ENCODE measurements at regions not wholly inside any gene's neighbourhood (a gene's known extent, or its start where the extent isn't known, plus 50 kb on each side); places are given as distances from the start of the nearest gene placed in this dataset.

DNA sequence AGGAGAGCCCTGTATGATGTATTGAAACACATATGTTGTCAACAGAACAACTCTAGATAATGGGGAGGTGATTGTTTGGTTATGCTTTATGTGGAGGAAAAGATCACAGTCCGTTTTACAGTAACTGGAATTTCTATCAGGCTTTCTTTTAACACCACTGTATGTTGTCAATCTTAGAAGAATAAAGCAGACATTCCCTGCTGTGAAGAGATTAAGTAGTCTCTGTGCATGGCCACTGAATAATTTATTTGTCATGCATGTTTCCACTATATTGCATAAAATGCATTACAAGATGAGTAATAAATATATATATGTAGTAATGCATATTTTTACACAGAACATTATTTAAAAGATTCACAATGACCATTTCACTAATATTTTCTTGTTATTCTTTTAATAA is 440.0 kb downstream of the ANKRD7 start:
- no peak for DNase-seq (ENCODE audit: extremely low spot score, unreplicated experiment)
- Mint-ChIP-seq H3K4me1 (ENCODE audit: unreplicated experiment) (no peaks in the 10 kb centered on the region), H3K4me3 (no peak overlapping the region), H3K27me3 (no peaks in the 10 kb centered on the region), H3K9me3 (no peaks in the 10 kb centered on the region), H3K36me3 (no peaks in the 10 kb centered on the region), H3K27ac (no peak overlapping the region)
- TF ChIP-seq, protein P1, sequence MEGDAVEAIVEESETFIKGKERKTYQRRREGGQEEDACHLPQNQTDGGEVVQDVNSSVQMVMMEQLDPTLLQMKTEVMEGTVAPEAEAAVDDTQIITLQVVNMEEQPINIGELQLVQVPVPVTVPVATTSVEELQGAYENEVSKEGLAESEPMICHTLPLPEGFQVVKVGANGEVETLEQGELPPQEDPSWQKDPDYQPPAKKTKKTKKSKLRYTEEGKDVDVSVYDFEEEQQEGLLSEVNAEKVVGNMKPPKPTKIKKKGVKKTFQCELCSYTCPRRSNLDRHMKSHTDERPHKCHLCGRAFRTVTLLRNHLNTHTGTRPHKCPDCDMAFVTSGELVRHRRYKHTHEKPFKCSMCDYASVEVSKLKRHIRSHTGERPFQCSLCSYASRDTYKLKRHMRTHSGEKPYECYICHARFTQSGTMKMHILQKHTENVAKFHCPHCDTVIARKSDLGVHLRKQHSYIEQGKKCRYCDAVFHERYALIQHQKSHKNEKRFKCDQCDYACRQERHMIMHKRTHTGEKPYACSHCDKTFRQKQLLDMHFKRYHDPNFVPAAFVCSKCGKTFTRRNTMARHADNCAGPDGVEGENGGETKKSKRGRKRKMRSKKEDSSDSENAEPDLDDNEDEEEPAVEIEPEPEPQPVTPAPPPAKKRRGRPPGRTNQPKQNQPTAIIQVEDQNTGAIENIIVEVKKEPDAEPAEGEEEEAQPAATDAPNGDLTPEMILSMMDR (conservative IDR thresholded peaks at IDR 0.05): no peak

DNA sequence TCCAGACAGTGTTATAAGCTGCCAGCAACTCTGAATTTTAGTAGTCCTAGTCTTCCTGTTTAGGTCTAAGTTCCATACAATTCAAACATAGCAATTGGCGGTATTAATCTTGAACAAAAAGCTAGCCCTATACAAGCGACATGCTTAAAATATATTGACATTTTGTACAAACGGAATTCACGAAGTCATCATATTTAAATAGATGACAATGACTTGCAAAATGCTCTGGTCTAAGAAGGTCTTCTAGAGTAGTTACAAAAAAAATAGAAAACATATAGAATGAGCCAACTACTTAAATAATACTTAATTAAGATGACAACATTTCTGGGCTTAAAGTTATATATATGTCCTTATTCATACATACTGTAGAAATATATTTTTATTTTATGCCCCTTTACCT is 446.6 kb downstream of the ANKRD7 start:
- TF ChIP-seq, protein P1 (conservative IDR thresholded peaks at IDR 0.05): no peak
- H3K9me3 Mint-ChIP-seq: no peaks in the 10 kb centered on the region
- no peaks in the 10 kb centered on the region for H3K27me3 Mint-ChIP-seq
- no peak for DNase-seq (ENCODE audit: extremely low spot score, unreplicated experiment)
- H3K27ac Mint-ChIP-seq: no peak overlapping the region
- no peaks in the 10 kb centered on the region for H3K4me1 Mint-ChIP-seq (ENCODE audit: unreplicated experiment)
- H3K4me3 Mint-ChIP-seq: no peak overlapping the region
- H3K36me3 Mint-ChIP-seq: no peaks in the 10 kb centered on the region

DNA sequence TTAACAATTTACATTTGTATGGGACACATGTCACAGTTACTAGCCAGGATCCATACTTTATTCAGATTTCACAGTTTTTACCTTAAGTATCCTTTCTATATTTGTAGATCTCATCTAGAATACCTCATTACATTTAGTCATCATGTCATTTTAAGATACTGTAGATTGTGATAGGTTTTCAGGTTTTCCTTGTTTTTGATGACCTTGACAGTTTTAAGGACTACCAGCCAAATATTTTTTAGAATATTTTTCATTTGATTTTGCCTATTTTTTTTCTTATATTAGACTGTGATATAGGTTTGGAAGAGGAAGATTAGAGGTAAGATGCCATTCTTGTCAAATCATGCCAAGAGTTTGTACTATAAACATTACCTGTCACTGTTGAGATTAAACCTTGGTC is 460.3 kb downstream of the ANKRD7 start:
- TF ChIP-seq, protein P1 (conservative IDR thresholded peaks at IDR 0.05): no peak
- Mint-ChIP-seq H3K27ac (no peak overlapping the region), H3K4me3 (no peak overlapping the region)

DNA sequence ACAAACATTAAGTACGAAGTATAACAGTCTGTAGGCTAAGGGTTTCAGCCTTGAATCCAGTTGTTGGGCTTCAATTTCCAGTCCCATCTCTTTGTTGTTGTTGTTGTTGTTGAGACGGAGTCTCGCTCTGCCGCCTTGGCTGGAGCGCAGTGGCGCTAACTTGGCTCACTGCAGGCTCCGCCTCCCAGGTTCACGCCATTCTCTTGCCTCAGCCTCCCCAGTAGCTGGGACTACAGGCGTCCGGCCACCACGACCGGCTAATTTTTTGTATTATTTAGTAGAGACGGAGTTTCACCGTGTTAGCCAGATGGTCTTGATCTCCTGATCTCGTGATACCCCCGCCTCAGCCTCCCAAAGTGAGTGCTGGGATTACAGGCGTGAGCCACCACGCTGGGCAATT is 464.9 kb downstream of the ANKRD7 start:
- no peaks in the 10 kb centered on the region for H3K27me3 Mint-ChIP-seq
- DNase-seq (ENCODE audit: extremely low spot score, unreplicated experiment): no peak
- no peaks in the 10 kb centered on the region for H3K4me1 Mint-ChIP-seq (ENCODE audit: unreplicated experiment)

More for the DNA sequence above, 460.3 kb downstream of the ANKRD7 start:
- no peak for DNase-seq (ENCODE audit: extremely low spot score, unreplicated experiment)
- H3K9me3 Mint-ChIP-seq: no peaks in the 10 kb centered on the region
- H3K27me3 Mint-ChIP-seq: no peaks in the 10 kb centered on the region
- H3K4me1 Mint-ChIP-seq (ENCODE audit: unreplicated experiment): no peaks in the 10 kb centered on the region
- no peaks in the 10 kb centered on the region for H3K36me3 Mint-ChIP-seq

DNA sequence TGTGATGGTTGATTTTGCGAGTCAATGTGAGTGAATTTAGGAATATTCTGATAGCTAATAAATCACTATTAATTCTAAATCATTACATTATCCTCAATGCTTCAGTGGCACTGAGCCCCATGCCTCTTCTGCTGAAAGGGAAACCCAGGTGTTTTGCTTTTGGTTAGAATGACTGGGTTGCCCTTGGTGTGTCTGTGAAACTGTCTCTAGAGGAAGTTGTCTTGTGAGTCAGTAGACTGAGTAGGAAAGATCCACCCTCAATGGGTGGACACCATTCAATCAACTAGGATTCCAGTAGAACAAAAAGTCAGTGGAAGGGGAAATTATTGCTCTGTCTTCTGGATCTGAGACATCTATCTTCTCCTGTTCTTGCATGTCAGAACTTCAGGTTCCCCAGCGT is 472.4 kb downstream of the ANKRD7 start:
- no peaks in the 10 kb centered on the region for H3K4me1 Mint-ChIP-seq (ENCODE audit: unreplicated experiment)
- no peak overlapping the region for H3K27ac Mint-ChIP-seq
- no peaks in the 10 kb centered on the region for H3K27me3 Mint-ChIP-seq
- no peaks in the 10 kb centered on the region for H3K36me3 Mint-ChIP-seq
- no peaks in the 10 kb centered on the region for H3K9me3 Mint-ChIP-seq
- no peak for DNase-seq (ENCODE audit: extremely low spot score, unreplicated experiment)
- TF ChIP-seq, protein P1 (conservative IDR thresholded peaks at IDR 0.05): no peak
- no peak overlapping the region for H3K4me3 Mint-ChIP-seq

More for the DNA sequence above, 464.9 kb downstream of the ANKRD7 start:
- no peaks in the 10 kb centered on the region for H3K9me3 Mint-ChIP-seq
- TF ChIP-seq, protein P1 (conservative IDR thresholded peaks at IDR 0.05): no peak
- no peak overlapping the region for H3K27ac Mint-ChIP-seq
- no peak overlapping the region for H3K4me3 Mint-ChIP-seq
- no peaks in the 10 kb centered on the region for H3K36me3 Mint-ChIP-seq

DNA sequence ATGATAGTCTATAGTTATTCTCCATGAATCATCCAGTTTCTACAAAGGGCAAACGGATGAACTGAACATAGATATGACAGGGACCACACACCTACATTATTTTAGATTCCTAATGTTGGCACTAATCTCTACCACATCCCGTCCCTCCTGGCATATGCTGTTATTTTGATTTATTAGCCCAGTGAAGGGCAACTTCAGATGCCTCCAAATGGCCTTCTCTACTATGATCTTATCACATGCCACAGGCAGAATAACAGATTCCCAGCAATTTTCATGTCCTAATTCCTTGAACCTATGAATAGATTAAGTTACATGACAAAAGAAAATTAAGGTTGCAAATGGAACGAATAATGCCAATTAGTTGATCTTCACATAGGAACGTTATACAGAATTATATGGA is 474.7 kb downstream of the ANKRD7 start:
- H3K9me3 Mint-ChIP-seq: no peaks in the 10 kb centered on the region
- TF ChIP-seq, protein P1 (conservative IDR thresholded peaks at IDR 0.05): no peak
- H3K4me3 Mint-ChIP-seq: no peak overlapping the region
- no peaks in the 10 kb centered on the region for H3K27me3 Mint-ChIP-seq
- H3K4me1 Mint-ChIP-seq (ENCODE audit: unreplicated experiment): no peaks in the 10 kb centered on the region
- no peak for DNase-seq (ENCODE audit: extremely low spot score, unreplicated experiment)
- no peaks in the 10 kb centered on the region for H3K36me3 Mint-ChIP-seq
- no peak overlapping the region for H3K27ac Mint-ChIP-seq
